Parathyroid adenoma (tissue), 2 donors: ENCODE measurements at regions not wholly inside any gene's neighbourhood (a gene's known extent, or its start where the extent isn't known, plus 50 kb on each side); places are given as distances from the start of the nearest gene placed in this dataset.

Experiments
- H2AFZ ChIP-seq: fragments of 300-600 bp; sonication (generic); one replicate; pipeline ENCODE4 v1.7.0; 2017; ENCODE audit warnings: antibody characterized with exemption, mild to moderate bottlenecking
- H3K27ac ChIP-seq: fragments of 300-600 bp; sonication (generic); one replicate; pipeline ENCODE4 v1.7.0; 2017
- H3K27me3 ChIP-seq: fragments of 300-600 bp; sonication (generic); one replicate; pipeline ENCODE4 v1.7.0; 2017; ENCODE audit warnings: low read length; ENCODE audit not compliant: control insufficient read depth, insufficient read depth
- H3K36me3 ChIP-seq: fragments of 300-600 bp; sonication (generic); one replicate; pipeline ENCODE4 v1.7.0; 2017; ENCODE audit warnings: low read length; ENCODE audit not compliant: control insufficient read depth, insufficient read depth
- H3K4me1 ChIP-seq: fragments of 300-600 bp; sonication (generic); one replicate; pipeline ENCODE4 v1.7.0; 2017; ENCODE audit warnings: control low read depth
- H3K4me2 ChIP-seq: fragments of 300-600 bp; sonication (generic); one replicate; pipeline ENCODE4 v1.7.0; 2017; ENCODE audit warnings: low read length
- H3K4me3 ChIP-seq: fragments of 300-600 bp; sonication (generic); one replicate; pipeline ENCODE4 v1.7.0; 2017; ENCODE audit warnings: low read depth, low read length
- H3K79me2 ChIP-seq: fragments of 300-600 bp; sonication (generic); one replicate; pipeline ENCODE4 v1.7.0; 2017; ENCODE audit warnings: control low read depth
- H3K9ac ChIP-seq: fragments of 300-600 bp; sonication (generic); one replicate; pipeline ENCODE4 v1.7.0; 2017; ENCODE audit warnings: mild to moderate bottlenecking
- H3K9me3 ChIP-seq: fragments of 300-600 bp; sonication (generic); one replicate; pipeline ENCODE4 v1.7.0; 2017; ENCODE audit warnings: low read length; ENCODE audit not compliant: control insufficient read depth
- TF ChIP-seq, protein P1 (sequence below): fragments of 300-600 bp; sonication (generic); IDR thresholded peaks from one replicate; pipeline ENCODE4 v1.7.0; 2017; ENCODE audit warnings: antibody characterized with exemption, mild to moderate bottlenecking
- donor health status: primary hyperparathyroidism.

DNA sequence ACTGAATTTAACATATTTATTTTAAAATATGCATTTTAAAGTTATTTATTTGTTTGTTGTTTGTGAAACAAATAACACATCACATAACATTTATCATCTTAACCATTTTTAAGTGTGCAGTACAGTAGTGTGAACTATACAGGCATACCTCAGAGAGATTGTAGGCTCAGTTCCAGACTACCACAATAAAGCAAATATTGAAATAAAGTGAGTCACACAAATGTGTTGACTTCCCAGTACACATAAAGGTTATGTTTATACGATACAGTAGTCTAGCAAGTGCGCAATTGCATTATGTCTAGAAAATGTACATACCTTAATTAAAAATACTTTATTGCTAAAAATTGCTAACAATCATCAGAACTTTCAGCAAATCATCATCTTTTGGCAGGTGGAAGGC, 739.4 kb upstream of the ADGRL4 start:
- TF ChIP-seq, protein P1, sequence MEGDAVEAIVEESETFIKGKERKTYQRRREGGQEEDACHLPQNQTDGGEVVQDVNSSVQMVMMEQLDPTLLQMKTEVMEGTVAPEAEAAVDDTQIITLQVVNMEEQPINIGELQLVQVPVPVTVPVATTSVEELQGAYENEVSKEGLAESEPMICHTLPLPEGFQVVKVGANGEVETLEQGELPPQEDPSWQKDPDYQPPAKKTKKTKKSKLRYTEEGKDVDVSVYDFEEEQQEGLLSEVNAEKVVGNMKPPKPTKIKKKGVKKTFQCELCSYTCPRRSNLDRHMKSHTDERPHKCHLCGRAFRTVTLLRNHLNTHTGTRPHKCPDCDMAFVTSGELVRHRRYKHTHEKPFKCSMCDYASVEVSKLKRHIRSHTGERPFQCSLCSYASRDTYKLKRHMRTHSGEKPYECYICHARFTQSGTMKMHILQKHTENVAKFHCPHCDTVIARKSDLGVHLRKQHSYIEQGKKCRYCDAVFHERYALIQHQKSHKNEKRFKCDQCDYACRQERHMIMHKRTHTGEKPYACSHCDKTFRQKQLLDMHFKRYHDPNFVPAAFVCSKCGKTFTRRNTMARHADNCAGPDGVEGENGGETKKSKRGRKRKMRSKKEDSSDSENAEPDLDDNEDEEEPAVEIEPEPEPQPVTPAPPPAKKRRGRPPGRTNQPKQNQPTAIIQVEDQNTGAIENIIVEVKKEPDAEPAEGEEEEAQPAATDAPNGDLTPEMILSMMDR = no peak
- Histone ChIP-seq H3K4me2 (no peak overlapping the region), H3K4me1 (no peaks in the 10 kb centered on the region)

DNA sequence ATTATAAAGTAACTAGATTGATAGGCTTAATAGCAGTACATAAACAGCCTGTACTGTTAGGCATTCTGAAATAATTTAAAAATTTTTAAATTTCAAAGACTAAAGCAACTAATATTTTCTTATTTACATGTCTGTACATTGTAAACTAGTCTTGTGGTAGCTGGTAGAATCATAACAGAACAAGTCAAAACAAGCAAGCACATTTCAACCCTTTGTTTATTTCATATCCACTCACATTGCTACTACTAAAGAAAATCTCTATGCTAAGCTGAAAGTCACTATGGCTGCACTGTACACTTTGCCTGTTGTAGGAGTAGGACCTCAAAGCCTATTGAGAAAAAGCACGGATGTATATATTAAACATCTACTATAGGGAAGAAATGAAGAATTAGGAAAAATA, 738.2 kb upstream of the ADGRL4 start:
- Histone ChIP-seq H3K27ac (no peak overlapping the region), H3K4me1 (no peaks in the 10 kb centered on the region), H3K27me3 (no peaks in the 10 kb centered on the region), H3K4me2 (no peak overlapping the region), H3K36me3 (no peaks in the 10 kb centered on the region), H3K4me3 (no peak overlapping the region), H3K9me3 (no peaks in the 10 kb centered on the region), H3K79me2 (no peaks in the 10 kb centered on the region), H3K9ac (no peak overlapping the region), H2AFZ (no peak overlapping the region)
- TF ChIP-seq, protein P1 = no peak

More for the DNA sequence above, 739.4 kb upstream of the ADGRL4 start:
- H3K4me3 ChIP-seq = no peak overlapping the region
- H2AFZ ChIP-seq = no peak overlapping the region
- no peaks in the 10 kb centered on the region for H3K9me3 ChIP-seq
- H3K27ac ChIP-seq = no peak overlapping the region
- no peaks in the 10 kb centered on the region for H3K36me3 ChIP-seq
- no peak overlapping the region for H3K9ac ChIP-seq
- no peaks in the 10 kb centered on the region for H3K27me3 ChIP-seq
- no peaks in the 10 kb centered on the region for H3K79me2 ChIP-seq

DNA sequence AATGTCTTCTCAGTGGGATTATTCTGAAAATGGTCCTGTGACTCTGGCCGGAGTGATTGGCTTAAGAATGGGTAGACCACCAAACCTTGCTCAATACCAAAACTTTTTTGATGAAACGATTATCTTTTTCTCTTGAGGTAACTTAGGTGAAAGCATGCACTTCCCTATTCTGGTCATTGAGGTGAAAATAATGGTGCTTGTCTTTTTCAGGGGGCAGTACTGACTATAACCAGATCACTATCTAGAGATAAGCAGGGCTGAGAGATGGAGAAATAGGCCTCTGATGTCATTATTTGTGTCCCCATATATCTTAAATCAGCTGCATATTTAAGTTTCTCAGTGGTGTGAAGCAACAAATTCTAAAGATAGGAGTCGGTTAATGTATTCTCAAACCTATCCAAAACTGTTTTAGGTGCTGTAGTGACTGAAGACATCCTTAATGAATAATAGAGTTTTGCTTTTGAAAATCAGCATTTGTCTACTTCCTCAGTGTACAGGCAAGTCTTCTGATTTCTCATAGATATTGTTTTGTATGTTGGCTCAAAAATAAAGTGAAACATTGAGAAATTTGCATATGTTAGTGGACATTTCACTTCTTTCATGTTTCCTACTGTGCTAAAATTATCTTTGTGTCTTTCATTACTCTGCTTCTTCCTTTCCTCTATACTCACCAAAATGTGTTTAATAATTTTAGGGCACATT, 735.3 kb upstream of the ADGRL4 start:
- Histone ChIP-seq H3K4me1 (no peaks in the 10 kb centered on the region), H3K79me2 (no peaks in the 10 kb centered on the region), H3K27me3 (no peaks in the 10 kb centered on the region), H3K36me3 (no peaks in the 10 kb centered on the region), H3K4me3 (no peak overlapping the region), H3K27ac (no peak overlapping the region), H2AFZ (no peak overlapping the region), H3K9ac (no peak overlapping the region), H3K9me3 (no peaks in the 10 kb centered on the region), H3K4me2 (no peak overlapping the region)
- TF ChIP-seq, protein P1 = no peak

DNA sequence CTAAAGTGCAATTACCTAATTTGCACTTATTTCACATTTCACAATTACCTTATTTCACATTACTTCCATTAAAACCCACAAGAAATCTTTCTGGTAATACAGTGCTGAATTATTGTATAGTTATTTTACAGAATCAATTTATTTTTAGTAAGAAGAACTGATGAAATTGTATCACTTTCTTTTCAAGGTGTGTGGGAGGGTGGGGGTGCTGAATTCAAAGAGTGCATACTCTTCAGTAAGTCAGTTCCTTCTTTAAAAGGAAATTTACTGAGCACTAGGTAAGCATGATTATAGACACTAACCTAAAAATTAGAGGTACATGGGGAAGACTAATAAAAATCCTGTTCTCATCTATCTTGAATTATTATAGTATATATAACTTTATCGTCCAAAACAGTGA, 731.6 kb upstream of the ADGRL4 start:
- Histone ChIP-seq H3K9me3 (no peaks in the 10 kb centered on the region), H3K27me3 (no peaks in the 10 kb centered on the region), H2AFZ (no peak overlapping the region), H3K36me3 (no peaks in the 10 kb centered on the region), H3K4me1 (no peaks in the 10 kb centered on the region), H3K79me2 (no peaks in the 10 kb centered on the region), H3K9ac (no peak overlapping the region), H3K4me3 (no peak overlapping the region), H3K27ac (no peak overlapping the region), H3K4me2 (no peak overlapping the region)
- TF ChIP-seq, protein P1 = no peak

DNA sequence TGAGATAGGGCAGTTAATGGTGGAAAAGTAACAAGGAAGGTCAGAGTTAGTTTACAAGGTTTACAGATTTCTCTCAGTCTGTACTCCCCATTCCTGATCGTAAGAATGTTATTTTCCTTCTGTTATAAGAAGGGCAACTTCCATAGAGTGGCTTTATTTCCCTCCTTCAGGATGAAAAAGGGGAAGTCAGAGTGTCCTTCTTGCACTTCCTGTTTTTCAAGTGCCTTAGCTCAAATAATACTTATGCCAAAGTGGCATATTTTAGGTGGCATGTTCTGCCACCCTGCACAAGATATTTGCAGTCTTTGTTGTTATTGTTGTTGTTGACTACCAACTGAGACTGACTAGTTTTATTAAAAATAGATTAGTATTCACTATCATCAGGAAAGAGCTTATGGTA, 730.7 kb upstream of the ADGRL4 start:
- Histone ChIP-seq H3K27me3 (no peaks in the 10 kb centered on the region), H3K4me2 (no peak overlapping the region), H3K9ac (no peak overlapping the region), H3K27ac (no peak overlapping the region), H3K36me3 (no peaks in the 10 kb centered on the region), H3K4me3 (no peak overlapping the region), H3K79me2 (no peaks in the 10 kb centered on the region), H2AFZ (no peak overlapping the region), H3K4me1 (no peaks in the 10 kb centered on the region), H3K9me3 (no peaks in the 10 kb centered on the region)
- TF ChIP-seq, protein P1 = no peak
